Jurkat, Clone E6-1 (cell line): ENCODE measurements at regions not wholly inside any gene's neighbourhood (a gene's known extent, or its start where the extent isn't known, plus 50 kb on each side); places are given as distances from the start of the nearest gene placed in this dataset.

Source experiments
- DNase-seq: peaks from one replicate; pipeline ENCODE4 v3.0.0-alpha.2; 2011; ENCODE audit warnings: low read depth, low spot score
- H3K4me3 ChIP-seq: 2 replicates; pipeline ENCODE4 v1.5.1; 2011; ENCODE audit warnings: mild to moderate bottlenecking, low read length, control low read depth, moderate library complexity

GRCh38 chr7:12964836-12965235 lies 277.4 kb downstream of the ARL4A start:
- DNase-seq: no peak

DNA sequence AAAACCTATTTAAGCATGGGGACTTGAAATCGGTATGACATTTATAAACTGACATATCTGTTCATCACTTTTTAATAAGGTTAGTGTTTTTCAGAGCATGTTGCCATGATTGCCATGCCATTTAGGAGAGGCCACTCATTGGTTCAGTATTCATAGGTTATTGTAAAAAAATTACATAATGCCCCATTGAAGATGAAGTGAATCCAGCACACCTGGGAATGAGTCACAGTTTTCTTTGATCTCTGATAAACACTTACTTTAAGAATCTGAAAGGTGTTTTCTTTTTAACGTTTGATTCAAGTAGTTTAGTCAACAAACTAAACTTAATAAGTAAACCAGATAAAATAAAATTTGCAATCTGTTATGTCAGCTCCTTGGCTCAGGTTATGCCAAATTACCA lies 278.3 kb downstream of the ARL4A start:
- H3K4me3 ChIP-seq: no peak overlapping the region
- DNase-seq: no peak

More at GRCh38 chr7:12964836-12965235, 277.4 kb downstream of the ARL4A start:
- H3K4me3 ChIP-seq: no peak overlapping the region

DNA sequence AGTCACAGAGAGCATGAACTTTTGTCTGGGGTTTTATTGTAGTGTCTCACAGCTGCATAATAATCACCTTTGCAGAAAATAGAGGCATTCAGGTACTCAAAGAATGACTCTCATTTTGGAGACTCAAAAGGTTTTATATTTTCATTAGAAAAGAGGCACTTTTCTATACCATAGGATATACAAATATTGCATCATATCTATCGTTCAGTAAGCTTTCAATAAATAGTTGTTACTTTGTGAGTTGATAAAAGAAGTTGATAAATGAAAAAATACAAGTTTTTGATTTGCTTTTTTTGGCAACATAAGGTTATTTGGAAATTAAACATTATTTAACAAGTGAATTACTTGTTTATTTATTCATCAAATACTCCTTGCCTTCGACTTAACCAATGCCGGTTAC lies 279.9 kb downstream of the ARL4A start:
- H3K4me3 ChIP-seq: no peak overlapping the region

DNA sequence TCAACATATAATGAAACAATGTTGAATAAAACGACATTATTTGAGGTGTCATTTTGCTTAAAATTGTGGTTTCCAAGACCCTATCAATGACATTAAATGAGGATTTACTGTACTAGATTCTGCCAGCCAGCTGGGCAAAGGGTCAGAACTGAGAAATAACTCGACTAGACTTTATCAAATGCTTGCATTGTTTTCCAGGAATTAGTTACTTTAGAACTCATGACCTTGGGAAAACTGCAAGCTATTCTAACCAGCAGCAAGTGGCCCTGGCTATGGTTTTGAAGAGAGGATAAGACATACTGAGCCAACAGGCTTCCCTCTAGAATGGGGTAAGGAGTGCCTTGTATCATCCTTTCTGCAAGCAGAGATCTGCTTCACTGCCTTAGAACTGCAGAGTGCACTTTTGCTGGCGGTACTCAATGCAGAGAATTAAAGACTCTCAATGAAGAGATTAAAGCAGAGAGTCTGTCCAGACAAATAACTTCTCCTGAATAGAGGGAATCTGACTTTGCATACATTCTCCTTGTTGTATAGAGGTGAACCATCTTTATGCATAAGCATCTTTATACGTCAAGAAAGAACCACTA lies 281.5 kb downstream of the ARL4A start:
- DNase-seq: no peak
- H3K4me3 ChIP-seq: no peak overlapping the region

More for the DNA sequence above, 279.9 kb downstream of the ARL4A start:
- DNase-seq: no peak

DNA sequence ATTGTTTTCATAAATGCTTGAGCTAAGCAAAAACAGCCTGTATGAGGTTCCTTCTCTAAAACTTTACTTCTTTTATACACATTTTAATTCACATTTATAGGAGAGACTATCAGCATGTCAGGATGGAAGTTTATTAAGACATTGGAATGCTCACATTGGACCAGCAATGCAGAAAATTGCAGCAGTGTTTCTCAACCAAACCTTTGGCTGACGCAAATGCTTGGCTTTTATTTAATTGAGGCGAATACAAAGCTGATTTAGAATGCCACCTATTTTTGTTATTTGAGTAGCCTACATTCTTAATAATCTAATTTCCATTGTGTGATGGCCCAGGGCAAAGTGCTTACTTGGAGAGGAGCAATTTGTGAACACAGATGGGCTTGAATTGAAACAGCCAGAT lies 283.2 kb downstream of the ARL4A start:
- no peak overlapping the region for H3K4me3 ChIP-seq
- DNase-seq: no peak

DNA sequence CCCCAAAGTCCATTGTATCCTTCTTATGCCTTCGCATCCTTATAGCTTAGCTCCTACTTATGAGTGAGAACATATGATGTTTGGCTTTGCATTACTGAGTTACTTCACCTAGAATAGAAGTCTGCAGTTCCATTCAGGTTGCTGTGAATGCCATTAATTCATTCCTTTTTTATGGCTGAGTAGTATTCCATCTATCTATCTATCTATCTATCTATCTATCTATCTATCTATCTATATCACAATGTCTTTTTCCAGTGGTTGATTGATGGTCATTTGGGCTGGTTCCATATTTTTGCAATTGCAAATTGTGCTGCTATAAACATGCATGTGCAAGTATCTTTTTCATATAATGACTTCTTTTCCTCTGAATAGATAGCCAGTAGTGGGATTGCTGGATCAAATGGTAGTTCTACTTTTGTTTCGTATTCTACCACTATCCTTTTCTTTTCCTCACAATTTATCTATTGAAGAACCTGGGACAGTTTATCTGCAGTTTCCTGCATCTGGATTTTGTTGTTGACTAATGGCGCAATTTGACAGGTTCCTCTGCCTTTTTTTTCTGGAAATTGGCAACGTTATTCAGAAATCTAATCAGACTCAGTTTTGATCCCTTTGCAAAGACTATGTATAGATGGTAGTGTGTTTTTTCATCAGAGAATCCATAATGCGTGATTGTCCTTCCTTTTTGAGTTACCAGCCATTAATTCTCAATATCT lies 287.2 kb downstream of the ARL4A start:
- no peak overlapping the region for H3K4me3 ChIP-seq
- DNase-seq: no peak

GRCh38 chr7:12975412-12975811 lies 288.0 kb downstream of the ARL4A start:
- H3K4me3 ChIP-seq: no peak overlapping the region
- no peak for DNase-seq

DNA sequence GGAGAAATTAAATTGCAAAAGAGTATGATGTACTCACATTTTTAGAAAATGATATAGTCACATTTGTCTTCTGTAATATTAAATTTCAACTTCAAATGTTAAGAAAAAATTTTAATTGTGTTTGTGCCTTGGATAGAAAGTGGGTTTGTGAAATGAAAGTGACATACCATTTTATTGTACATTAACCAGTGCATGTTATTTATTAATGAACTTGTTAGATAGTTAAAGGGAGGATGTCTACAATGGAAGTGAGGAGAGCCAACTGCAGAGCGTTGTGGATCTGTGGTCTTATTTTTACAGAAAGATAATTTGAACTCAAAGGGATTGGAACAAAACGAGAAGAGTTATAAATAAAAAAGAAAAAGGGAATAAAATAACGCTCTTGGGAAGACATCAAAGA lies 291.7 kb downstream of the ARL4A start:
- DNase-seq: no peak
- no peak overlapping the region for H3K4me3 ChIP-seq

DNA sequence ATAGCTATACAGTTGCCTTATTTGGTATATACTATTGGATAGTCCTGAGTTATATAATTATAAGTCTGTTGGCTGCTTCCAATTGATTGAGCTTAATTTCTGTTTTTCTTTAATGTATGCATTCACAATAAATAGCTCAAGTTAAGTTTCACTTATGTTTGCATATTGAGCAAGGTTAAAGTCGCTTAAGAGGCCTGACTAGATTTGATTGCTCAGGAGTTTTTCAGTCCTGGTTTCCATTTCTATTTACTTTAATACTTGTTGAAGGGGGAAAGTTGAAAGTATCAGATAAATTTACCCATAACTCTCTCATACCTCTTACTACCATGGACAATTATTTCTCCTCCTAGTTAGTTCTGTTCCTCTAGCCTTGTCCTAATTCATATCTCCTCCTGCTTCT lies 294.7 kb downstream of the ARL4A start:
- no peak for DNase-seq

DNA sequence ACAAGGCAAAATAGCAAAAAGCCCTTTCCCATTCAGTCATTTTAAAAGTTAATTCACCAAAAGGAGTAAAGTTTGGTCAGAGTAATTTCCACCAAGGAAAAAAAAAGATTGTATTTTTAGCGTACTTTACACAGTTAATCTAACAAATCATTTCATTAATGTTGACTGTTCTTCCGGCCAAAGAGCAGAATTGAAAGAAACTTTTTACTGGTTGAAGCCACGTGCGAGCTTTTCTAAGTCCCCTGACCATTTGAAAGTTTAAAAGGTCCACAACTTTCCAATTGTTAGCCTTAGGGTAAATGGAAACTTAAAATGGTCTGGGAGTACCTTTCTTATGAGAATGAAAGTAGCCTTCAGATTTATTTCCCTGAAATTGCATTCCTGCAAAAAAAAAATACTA lies 296.7 kb downstream of the ARL4A start:
- DNase-seq: no peak
- H3K4me3 ChIP-seq: no peak overlapping the region

More for the DNA sequence above, 294.7 kb downstream of the ARL4A start:
- no peak overlapping the region for H3K4me3 ChIP-seq

GRCh38 chr7:12985228-12985627 lies 297.8 kb downstream of the ARL4A start:
- no peak for DNase-seq
- no peak overlapping the region for H3K4me3 ChIP-seq

DNA sequence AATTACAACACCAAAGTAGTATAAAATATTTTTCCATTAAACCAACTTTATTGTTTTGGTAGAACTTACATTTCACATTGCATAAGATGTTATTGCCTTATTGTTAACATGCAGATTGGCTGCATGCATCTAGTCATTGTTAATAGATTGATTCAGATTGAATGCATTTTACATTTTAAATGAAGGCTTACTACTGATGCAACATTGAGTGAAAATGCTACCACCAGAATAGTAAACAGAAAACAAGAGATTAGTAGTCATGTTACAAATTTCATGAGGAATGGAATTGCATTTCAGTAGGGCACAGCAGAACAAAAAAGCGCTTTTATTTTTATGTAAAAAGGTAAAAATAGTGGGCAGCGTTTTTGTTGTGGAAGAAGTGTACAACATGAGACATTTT lies 298.3 kb downstream of the ARL4A start:
- DNase-seq: no peak
- H3K4me3 ChIP-seq: no peak overlapping the region

- no peak overlapping the region for H3K4me3 ChIP-seq
- DNase-seq: no peak
Measured at GRCh38 chr7:12987238-12987637, 299.8 kb downstream of the ARL4A start.

DNA sequence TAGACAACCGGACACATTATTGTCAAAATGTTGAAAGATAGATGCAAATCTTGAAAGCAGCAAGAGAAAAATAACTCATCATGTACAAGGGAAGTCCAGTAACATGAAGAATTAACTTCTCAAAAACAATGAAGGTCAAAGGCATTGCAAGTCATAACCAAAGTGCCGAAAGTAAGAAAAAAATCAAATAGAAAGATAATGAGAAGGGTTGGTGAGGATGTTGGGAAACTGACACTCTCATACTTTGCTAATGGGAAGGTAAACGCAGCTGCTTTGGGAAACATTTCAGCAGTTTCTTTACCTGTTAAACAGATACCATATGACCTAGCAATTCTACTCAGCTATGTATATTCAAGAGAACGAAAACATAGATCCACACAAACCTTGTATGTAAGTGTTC lies 303.0 kb downstream of the ARL4A start:
- no peak overlapping the region for H3K4me3 ChIP-seq
- DNase-seq: no peak

DNA sequence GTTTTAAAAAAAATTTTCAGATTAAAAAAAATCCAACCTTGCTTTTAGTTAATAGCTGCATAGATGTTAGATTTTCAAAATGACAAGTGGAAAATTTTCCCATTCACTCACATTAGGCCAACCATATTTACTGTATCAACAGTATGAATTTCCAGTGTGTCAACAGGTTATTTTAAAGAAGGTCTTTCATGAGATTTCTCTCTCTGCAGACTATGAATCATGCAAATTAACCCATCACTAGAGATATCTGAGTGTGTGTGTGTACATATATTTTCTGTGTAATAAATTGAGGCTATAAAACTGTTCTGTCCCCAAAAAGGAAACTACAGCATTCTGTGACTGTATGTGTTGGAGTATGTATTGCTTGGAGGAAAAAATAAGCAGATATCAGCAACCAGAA lies 305.6 kb downstream of the ARL4A start:
- DNase-seq: no peak

GRCh38 chr7:12995912-12996469 lies 308.6 kb downstream of the ARL4A start:
- DNase-seq: no peak
- H3K4me3 ChIP-seq: no peak overlapping the region

More for the DNA sequence above, 305.6 kb downstream of the ARL4A start:
- no peak overlapping the region for H3K4me3 ChIP-seq

DNA sequence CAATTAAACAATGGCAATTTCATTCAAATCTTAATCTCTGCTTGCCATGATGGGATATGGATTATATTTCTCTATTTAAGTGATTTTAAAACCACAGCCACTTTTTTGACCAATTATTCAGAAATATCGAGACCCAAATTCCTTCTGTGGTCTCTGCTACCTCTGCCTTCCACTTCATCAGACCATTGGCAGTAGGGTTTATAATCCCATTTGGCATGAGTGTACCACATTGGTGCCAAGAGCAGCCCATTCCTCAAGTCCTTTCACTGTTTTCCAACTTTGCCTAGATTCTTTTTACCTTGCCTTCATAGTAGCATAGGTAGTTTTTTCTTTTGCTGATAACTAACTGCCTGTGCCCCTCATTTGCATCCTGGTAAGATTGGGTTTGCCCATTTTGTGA lies 319.9 kb downstream of the ARL4A start:
- no peak overlapping the region for H3K4me3 ChIP-seq
- DNase-seq: no peak

GRCh38 chr7:13009517-13009916 lies 322.1 kb downstream of the ARL4A start:
- H3K4me3 ChIP-seq: no peak overlapping the region
- DNase-seq: no peak

GRCh38 chr7:13014011-13014410 lies 326.6 kb downstream of the ARL4A start:
- no peak for DNase-seq
- H3K4me3 ChIP-seq: no peak overlapping the region

DNA sequence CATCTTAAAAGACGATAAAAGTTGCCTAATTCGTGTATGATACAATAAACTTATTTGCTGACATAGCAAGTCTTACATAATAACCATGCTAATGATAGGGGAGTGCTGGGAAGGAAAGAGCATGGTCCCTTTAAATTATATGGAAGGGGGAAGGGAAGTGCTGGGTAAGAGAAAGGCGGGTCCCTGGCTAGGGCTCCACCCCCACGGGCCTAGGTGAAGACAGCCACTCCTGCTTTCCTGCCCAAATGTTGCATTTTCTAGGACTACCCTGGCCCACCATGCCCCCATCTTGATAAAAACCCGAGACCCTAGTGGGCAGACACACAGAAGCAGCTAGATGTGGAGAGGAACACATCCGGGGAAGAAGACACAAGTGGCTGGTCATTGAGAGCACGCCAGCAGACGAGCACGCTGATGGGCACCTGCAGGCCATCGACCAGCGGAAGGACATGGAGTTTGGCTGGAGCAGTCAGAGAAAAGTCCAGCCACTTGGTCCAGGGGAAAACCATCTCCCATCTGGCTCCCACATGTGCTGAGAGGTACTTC lies 328.7 kb downstream of the ARL4A start:
- DNase-seq: no peak
- no peak overlapping the region for H3K4me3 ChIP-seq
